ENCODE measurements at regions not wholly inside any gene's neighbourhood (a gene's known extent, or its start where the extent isn't known, plus 50 kb on each side); places are given as distances from the start of the nearest gene placed in this dataset.

- H3K4me3 Mint-ChIP-seq = no peak overlapping the region
- no peaks in the 10 kb centered on the region for H3K36me3 Mint-ChIP-seq (ENCODE audit: low read depth)
- intact Hi-C loops (cut with micrococcal nuclease) = no loop called here
- H3K27me3 Mint-ChIP-seq = no peaks in the 10 kb centered on the region
- no peaks in the 10 kb centered on the region for H3K9me3 Mint-ChIP-seq
- no peak for DNase-seq
- no peak overlapping the region for H3K27ac Mint-ChIP-seq
- H3K4me1 Mint-ChIP-seq = no peaks in the 10 kb centered on the region
Measured at GRCh38 chr5:2511706-2512105, 239.8 kb downstream of the IRX2 start.

DNA sequence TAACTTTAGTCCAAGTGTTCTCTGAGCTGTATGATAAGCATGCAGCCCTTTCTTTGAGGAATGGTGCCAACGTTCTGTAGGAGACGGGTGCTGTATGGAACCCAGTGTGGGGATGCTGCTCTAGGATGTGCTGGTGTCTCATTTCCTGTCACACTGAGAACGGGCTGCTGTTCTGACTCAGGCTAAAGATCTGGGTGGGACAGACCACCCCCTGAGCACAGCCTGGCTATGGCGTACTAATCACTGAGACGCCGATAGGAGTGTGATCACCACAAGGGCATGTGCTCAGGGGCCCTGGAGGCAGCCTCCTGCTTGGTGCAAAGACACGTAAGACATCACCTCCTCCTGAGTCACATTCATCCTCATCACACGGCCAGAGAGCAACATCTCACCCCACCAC lies 240.4 kb downstream of the IRX2 start:
- Mint-ChIP-seq H3K9me3 (no peaks in the 10 kb centered on the region), H3K4me1 (no peaks in the 10 kb centered on the region), H3K36me3 (ENCODE audit: low read depth) (no peaks in the 10 kb centered on the region), H3K4me3 (no peak overlapping the region), H3K27ac (no peak overlapping the region), H3K27me3 (no peaks in the 10 kb centered on the region)
- DNase-seq = no peak
- intact Hi-C loops (cut with micrococcal nuclease) = no loop called here

- Mint-ChIP-seq H3K4me1 (no peaks in the 10 kb centered on the region), H3K36me3 (ENCODE audit: low read depth) (no peaks in the 10 kb centered on the region), H3K27ac (no peak overlapping the region), H3K27me3 (no peaks in the 10 kb centered on the region), H3K4me3 (no peak overlapping the region), H3K9me3 (no peaks in the 10 kb centered on the region)
- DNase-seq = no peak
- intact Hi-C loops (cut with micrococcal nuclease) = no loop called here
Measured at GRCh38 chr5:2509527-2509926, 241.9 kb downstream of the IRX2 start.

DNA sequence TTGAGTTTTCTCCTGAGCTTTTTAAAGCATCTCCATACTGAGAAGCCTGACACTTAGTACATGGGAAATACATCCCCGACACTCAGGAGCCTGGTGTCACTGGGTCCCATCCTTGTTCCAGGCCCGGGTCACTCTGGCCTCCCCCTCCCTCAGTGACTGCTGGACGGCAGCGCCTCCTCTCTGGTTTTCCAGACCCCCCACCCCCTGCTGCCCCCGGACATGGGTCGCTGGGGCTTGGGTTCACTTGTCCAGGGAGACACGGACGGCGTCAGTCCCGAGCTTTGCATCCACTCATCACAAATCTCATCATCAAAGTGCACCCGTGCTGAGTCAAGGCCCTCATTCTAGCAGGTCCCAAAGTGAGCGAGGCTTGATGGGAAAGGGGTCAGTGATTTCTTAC lies 243.0 kb downstream of the IRX2 start:
- no peaks in the 10 kb centered on the region for H3K4me1 Mint-ChIP-seq
- H3K27ac Mint-ChIP-seq = no peak overlapping the region
- intact Hi-C loops (cut with micrococcal nuclease) = no loop called here
- no peaks in the 10 kb centered on the region for H3K27me3 Mint-ChIP-seq
- no peak overlapping the region for H3K4me3 Mint-ChIP-seq
- H3K36me3 Mint-ChIP-seq (ENCODE audit: low read depth) = no peaks in the 10 kb centered on the region
- no peak for DNase-seq
- H3K9me3 Mint-ChIP-seq = no peaks in the 10 kb centered on the region

GRCh38 chr5:2507611-2508010 lies 243.9 kb downstream of the IRX2 start:
- no peak overlapping the region for H3K4me3 Mint-ChIP-seq
- no peaks in the 10 kb centered on the region for H3K9me3 Mint-ChIP-seq
- H3K27me3 Mint-ChIP-seq = no peaks in the 10 kb centered on the region
- intact Hi-C loops (cut with micrococcal nuclease) = no loop called here
- no peak for DNase-seq
- H3K4me1 Mint-ChIP-seq = no peaks in the 10 kb centered on the region
- H3K27ac Mint-ChIP-seq = no peak overlapping the region
- no peaks in the 10 kb centered on the region for H3K36me3 Mint-ChIP-seq (ENCODE audit: low read depth)

GRCh38 chr5:2506603-2507002 lies 244.9 kb downstream of the IRX2 start:
- no peaks in the 10 kb centered on the region for H3K27me3 Mint-ChIP-seq
- H3K27ac Mint-ChIP-seq = no peak overlapping the region
- H3K36me3 Mint-ChIP-seq (ENCODE audit: low read depth) = no peaks in the 10 kb centered on the region
- no peaks in the 10 kb centered on the region for H3K4me1 Mint-ChIP-seq
- H3K9me3 Mint-ChIP-seq = no peaks in the 10 kb centered on the region
- DNase-seq = no peak
- no peak overlapping the region for H3K4me3 Mint-ChIP-seq
- intact Hi-C loops (cut with micrococcal nuclease) = no loop called here

DNA sequence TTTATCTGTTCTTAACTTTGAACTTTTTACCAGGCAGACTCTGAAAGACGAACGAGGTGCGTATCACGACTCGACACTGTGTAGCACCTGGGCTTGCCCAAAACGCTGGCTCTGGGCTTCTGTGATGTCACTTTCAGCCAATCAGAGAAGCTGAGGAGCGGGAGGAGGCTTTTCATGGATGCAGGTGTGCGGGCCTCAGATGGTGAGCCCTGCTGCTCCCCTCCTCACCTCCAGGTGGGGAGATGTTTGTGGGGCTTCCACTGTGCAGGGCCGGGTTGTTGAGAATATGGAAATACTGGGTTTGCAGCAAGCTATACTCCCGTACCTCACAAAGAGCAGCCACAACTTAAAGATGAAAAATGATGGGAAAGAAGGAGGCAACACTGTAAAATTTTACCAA lies 246.3 kb downstream of the IRX2 start:
- H3K36me3 Mint-ChIP-seq (ENCODE audit: low read depth) = no peaks in the 10 kb centered on the region
- H3K9me3 Mint-ChIP-seq = no peaks in the 10 kb centered on the region
- no peak for DNase-seq
- H3K4me3 Mint-ChIP-seq = no peak overlapping the region
- no peaks in the 10 kb centered on the region for H3K4me1 Mint-ChIP-seq
- H3K27me3 Mint-ChIP-seq = no peaks in the 10 kb centered on the region
- no peak overlapping the region for H3K27ac Mint-ChIP-seq
- intact Hi-C loops (cut with micrococcal nuclease) = no loop called here

DNA sequence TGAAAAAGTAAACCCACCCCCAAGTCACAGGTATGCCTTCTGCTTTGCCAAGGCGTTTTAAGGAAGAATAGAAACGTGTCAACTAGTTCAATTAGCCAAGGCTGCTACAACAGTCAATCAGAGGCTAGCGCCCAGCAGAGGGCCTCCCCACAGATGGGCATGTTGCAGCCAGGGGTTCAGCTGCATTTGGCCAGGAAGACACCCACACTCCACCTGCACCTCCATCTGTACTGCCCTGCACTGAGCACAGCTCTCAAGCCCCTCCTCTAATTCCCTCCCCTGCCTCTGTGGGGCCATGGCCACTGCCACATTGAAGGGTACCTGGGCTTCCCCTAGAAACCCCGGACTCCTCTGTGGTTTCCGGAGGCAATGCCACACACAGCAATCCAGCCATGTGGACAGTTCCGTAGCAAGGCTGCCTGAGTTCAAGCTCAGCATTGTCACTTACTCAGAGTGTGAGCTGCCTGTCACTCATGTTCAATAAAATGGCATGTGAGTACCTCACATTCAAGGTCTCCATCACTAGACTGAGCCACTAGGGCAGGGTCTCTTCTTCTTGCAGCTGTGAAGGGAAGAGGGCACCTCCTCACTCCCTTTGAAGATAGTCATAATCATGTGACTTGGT lies 248.4 kb downstream of the IRX2 start:
- H3K9me3 Mint-ChIP-seq = no peaks in the 10 kb centered on the region
- H3K4me1 Mint-ChIP-seq = no peaks in the 10 kb centered on the region
- no peak overlapping the region for H3K27ac Mint-ChIP-seq
- no peak overlapping the region for H3K4me3 Mint-ChIP-seq
- no peaks in the 10 kb centered on the region for H3K36me3 Mint-ChIP-seq (ENCODE audit: low read depth)
- H3K27me3 Mint-ChIP-seq = no peaks in the 10 kb centered on the region
- no peak for DNase-seq
- intact Hi-C loops (cut with micrococcal nuclease) = no loop called here

GRCh38 chr5:2499917-2500316 lies 251.6 kb downstream of the IRX2 start:
- no peaks in the 10 kb centered on the region for H3K4me1 Mint-ChIP-seq
- no peak for DNase-seq
- intact Hi-C loops (cut with micrococcal nuclease) = no loop called here
- no peaks in the 10 kb centered on the region for H3K9me3 Mint-ChIP-seq
- H3K4me3 Mint-ChIP-seq = no peak overlapping the region
- no peaks in the 10 kb centered on the region for H3K36me3 Mint-ChIP-seq (ENCODE audit: low read depth)
- H3K27ac Mint-ChIP-seq = no peak overlapping the region
- H3K27me3 Mint-ChIP-seq = no peaks in the 10 kb centered on the region

DNA sequence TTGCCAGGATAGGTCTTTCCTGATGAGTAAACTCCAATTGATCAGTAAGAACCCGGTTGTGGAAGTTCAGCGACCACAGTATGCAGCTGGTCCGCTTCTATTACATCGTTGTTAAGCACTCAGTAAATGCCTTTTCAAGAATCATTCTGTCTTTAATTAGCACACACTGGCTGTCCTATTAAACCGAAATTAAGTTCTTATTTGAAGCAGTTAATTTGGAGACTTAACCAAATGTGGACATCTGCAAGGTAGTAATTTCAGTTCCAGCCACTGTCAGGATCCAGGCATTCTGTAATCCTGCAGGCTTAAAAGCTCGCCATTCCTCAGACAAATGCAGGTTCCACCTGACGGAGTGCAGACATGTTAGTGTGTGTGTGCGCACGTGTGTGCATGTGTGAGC lies 254.6 kb downstream of the IRX2 start:
- Mint-ChIP-seq H3K4me3 (no peak overlapping the region), H3K36me3 (ENCODE audit: low read depth) (no peaks in the 10 kb centered on the region), H3K4me1 (no peaks in the 10 kb centered on the region), H3K9me3 (no peaks in the 10 kb centered on the region), H3K27me3 (no peaks in the 10 kb centered on the region), H3K27ac (no peak overlapping the region)
- intact Hi-C loops (cut with micrococcal nuclease) = no loop called here
- DNase-seq = no peak

GRCh38 chr5:2496126-2496525 lies 255.4 kb downstream of the IRX2 start:
- H3K4me1 Mint-ChIP-seq = no peaks in the 10 kb centered on the region
- H3K27ac Mint-ChIP-seq = no peak overlapping the region
- DNase-seq = no peak
- no peaks in the 10 kb centered on the region for H3K36me3 Mint-ChIP-seq (ENCODE audit: low read depth)
- H3K27me3 Mint-ChIP-seq = no peaks in the 10 kb centered on the region
- H3K9me3 Mint-ChIP-seq = no peaks in the 10 kb centered on the region
- intact Hi-C loops (cut with micrococcal nuclease) = no loop called here
- H3K4me3 Mint-ChIP-seq = no peak overlapping the region

DNA sequence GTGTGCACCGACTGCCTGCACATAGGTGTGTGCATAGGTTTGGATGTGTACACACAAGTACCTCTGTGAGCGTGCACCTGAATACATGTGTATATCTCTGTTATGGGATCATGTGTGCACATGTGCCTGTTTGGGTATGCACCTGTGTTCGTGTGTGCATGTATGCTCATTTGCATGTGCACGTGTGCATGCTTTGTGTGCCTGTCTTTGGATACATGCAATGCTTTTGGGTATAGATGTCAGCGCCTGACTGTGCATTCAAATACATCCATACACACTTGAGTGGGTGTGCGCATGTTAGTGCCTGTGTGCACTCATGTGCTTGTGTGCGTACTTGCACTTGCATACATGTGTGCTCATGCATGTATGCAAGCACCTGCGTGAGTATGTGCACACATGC lies 258.1 kb downstream of the IRX2 start:
- no peaks in the 10 kb centered on the region for H3K36me3 Mint-ChIP-seq (ENCODE audit: low read depth)
- intact Hi-C loops (cut with micrococcal nuclease) = no loop called here
- H3K27ac Mint-ChIP-seq = no peak overlapping the region
- H3K4me1 Mint-ChIP-seq = no peaks in the 10 kb centered on the region
- H3K27me3 Mint-ChIP-seq = no peaks in the 10 kb centered on the region
- no peak overlapping the region for H3K4me3 Mint-ChIP-seq
- no peaks in the 10 kb centered on the region for H3K9me3 Mint-ChIP-seq
- DNase-seq = no peak

- intact Hi-C loops (cut with micrococcal nuclease) = no loop called here
- Mint-ChIP-seq H3K4me3 (no peak overlapping the region), H3K4me1 (no peaks in the 10 kb centered on the region), H3K36me3 (ENCODE audit: low read depth) (no peaks in the 10 kb centered on the region), H3K9me3 (no peaks in the 10 kb centered on the region), H3K27ac (no peak overlapping the region), H3K27me3 (no peaks in the 10 kb centered on the region)
- DNase-seq = no peak
Measured at GRCh38 chr5:2492476-2492875, 259.0 kb downstream of the IRX2 start.

GRCh38 chr5:2491846-2492245 lies 259.6 kb downstream of the IRX2 start:
- no peaks in the 10 kb centered on the region for H3K9me3 Mint-ChIP-seq
- no peak overlapping the region for H3K4me3 Mint-ChIP-seq
- intact Hi-C loops (cut with micrococcal nuclease) = no loop called here
- no peaks in the 10 kb centered on the region for H3K4me1 Mint-ChIP-seq
- DNase-seq = no peak
- no peak overlapping the region for H3K27ac Mint-ChIP-seq
- H3K36me3 Mint-ChIP-seq (ENCODE audit: low read depth) = no peaks in the 10 kb centered on the region
- no peaks in the 10 kb centered on the region for H3K27me3 Mint-ChIP-seq

- Mint-ChIP-seq H3K9me3 (no peaks in the 10 kb centered on the region), H3K27me3 (no peaks in the 10 kb centered on the region), H3K4me3 (no peak overlapping the region), H3K4me1 (no peaks in the 10 kb centered on the region), H3K27ac (no peak overlapping the region), H3K36me3 (ENCODE audit: low read depth) (no peaks in the 10 kb centered on the region)
- intact Hi-C loops (cut with micrococcal nuclease) = no loop called here
- no peak for DNase-seq
Measured at GRCh38 chr5:2489306-2489705, 262.2 kb downstream of the IRX2 start.

Measured in activated CD4-positive, alpha-beta T cell treated with anti-CD3 and anti-CD28 coated beads, Interleukin-2, amount 10 ng/mL, durations not matched to agents 24 days and 14 days (primary cell).